GM19043 (cell line): ENCODE measurements at regions not wholly inside any gene's neighbourhood (a gene's known extent, or its start where the extent isn't known, plus 50 kb on each side); places are given as distances from the start of the nearest gene placed in this dataset.

Experiments used
- ATAC-seq: cut with Tn5 transposase; IDR thresholded peaks from one replicate; pipeline ENCODE4 v1.9.1; 2021; ENCODE audit warnings: low read depth; ENCODE audit not compliant: unreplicated experiment

- no peak for ATAC-seq
Observed at GRCh38 chr10:83153714-83154113, 985.6 kb upstream of the GHITM start.

DNA sequence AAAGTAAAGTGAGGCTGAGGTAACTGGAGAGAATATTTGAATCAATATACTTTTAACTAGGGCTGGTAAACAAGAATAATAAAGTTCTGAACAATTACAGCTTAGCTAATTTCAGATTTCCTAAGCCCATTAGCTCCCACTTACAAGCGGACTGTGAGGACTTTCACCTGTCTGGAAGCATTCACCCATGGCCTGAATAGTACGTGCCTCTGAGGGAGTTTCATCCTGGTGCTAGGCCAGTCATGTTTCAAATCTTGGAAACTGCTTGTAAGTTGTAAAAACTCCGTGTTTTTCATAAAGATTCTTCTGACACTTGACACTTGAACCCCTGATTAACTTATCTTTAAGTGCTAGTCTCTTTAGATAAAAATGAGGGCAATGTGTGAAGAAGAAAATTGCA, 975.2 kb upstream of the GHITM start:
- ATAC-seq = no peak

DNA sequence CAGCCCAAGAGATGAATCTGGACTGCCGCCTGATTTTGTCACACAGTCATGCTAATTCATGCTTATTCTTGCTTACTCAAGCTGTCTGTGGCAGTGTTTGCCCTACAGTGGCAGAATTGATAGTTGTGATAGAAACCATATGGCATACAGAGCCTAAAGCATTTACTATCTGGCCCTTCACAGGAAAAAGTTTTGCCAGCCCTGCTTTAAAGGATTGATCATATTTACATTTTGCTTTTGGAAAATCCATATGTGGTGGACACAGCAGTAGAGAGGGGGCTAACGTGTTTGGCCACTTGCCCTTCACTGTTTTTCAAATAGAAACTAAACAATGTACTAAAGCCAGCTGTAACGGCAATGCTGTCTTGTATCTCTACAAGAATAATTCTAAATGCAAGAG, 974.0 kb upstream of the GHITM start:
- ATAC-seq = no peak

DNA sequence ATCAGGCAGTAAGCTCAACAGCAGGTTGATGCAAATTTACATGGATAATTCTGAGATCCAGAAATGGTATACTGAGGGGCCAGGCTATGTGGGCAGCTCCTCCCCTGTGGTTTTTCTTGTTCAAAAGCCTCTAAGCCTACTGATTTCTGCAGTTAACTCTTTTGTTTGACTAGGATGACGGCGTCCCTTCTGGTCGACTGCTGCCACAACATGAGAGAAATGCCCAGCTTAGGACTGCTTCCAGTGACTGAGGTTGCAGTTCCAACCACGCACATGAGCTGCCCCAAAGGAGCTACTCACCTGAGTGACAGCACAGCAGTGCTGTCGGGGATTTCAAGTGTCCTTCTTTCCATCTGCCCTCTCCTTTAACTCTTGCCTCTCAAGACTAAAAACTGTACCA, 973.0 kb upstream of the GHITM start:
- no peak for ATAC-seq

DNA sequence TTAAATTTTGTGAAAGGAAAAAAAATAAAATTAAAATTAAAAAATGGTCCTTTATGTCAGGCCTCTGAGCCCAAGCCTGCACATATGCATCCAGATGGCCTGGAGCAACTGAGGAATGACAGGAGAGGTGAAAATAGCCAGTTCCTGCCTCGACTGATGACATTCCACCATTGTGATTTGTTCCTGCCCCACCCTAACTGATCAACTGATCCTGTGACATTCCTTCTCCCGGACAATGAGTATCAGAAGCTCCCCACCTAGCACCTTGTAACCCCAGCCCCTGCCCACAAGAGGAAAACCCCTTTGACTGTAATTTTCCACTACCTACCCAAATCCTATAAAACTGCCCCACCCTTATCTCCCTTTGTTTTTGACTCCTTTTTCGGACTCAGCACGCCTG, 972.2 kb upstream of the GHITM start:
- ATAC-seq = no peak

GRCh38 chr10:83176901-83177300, 962.4 kb upstream of the GHITM start:
- no peak for ATAC-seq

DNA sequence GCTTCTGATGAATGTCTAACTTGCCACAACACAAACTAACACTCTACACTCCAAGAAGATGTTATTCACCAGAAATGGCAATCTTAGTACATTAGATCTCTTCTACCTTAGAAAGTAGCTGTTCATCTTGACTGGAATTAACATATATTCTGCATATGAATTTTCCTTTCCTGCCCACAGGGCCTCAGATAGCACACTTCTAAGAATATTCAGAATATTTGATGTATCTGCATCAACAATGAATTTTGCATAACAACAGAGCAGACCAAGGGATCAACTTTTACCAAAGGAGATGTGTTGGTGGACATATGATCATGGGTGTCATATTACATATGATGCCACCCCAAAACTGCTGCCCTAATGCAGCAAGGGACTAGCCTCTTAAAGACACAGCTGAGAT, 960.8 kb upstream of the GHITM start:
- ATAC-seq = no peak

- no peak for ATAC-seq
Observed at GRCh38 chr10:83179371-83179770, 959.9 kb upstream of the GHITM start.

DNA sequence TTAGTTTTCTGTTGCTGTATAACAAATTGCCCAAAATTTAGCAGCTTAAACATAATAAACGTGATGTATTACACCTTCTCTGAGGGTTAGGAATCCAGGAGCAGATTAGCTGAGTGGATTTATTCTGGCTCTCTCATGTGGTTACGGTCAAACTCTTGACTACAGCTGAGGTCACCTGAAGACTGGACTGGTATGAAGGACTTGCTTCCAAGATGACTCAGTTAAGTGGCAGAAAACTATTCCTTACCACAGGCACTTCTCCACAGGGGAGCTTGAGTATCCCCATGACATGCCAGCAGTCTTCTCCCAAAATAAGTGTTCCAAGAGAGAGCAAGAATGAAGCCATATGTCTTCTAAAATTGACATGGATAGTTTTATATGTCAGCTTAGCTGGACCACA, 957.2 kb upstream of the GHITM start:
- ATAC-seq = no peak

GRCh38 chr10:83184641-83185040, 954.7 kb upstream of the GHITM start:
- ATAC-seq = no peak

- ATAC-seq = no peak
Observed at GRCh38 chr10:83190614-83191013, 948.7 kb upstream of the GHITM start.

DNA sequence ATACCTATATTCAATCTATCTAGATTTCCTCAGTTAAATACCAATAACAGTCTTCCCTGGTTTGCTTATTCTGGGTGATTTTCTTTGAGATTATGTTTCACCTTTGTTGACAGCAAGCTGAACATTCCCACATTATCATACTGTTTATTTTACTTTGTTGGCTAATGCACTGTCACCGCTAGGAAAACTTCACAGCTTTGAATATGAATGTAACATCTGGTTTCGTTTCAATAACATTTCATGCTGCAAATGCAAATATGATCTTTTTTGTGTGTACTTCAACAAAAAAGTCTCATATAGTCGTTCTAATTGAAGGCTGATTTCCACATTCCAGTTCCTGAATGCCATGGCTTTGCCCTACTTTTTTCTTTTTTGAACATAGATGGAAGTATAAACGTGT, 946.3 kb upstream of the GHITM start:
- no peak for ATAC-seq

GRCh38 chr10:83195021-83195420, 944.3 kb upstream of the GHITM start:
- ATAC-seq = no peak

GRCh38 chr10:83199374-83199773, 939.9 kb upstream of the GHITM start:
- ATAC-seq = no peak

GRCh38 chr10:83205861-83206260, 933.4 kb upstream of the GHITM start:
- ATAC-seq = no peak

DNA sequence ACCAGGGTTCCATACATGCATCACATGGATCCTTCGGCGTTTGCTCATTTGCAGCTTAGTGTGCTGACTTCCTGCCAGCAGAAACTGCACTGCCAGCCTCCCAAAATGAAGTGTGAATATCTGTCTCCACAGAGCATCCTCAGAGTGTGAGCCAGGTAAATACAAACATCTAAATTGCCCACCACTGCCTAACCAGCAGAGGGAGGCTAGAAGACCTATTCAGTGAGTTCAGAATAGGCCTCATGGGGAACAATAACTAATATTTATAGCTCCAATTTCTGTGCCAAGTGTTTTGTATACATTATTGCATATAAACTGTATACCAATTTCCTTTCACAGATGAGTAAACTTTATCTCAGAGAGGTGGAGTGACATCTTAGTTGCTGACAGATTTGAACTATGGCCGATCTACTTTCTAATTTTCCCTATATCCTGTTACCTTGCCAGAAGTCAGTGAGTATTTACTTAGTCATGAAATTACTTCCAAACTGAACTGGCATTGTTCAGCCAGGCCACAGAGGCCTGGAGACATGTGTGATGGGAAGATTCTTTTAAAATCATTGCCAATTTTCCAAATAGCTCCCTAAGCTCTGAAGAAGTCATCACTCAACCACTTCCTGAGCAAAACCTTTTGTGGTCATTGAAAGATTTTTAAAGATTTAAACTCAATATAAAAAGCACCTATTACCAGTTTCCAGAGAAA, 926.5 kb upstream of the GHITM start:
- ATAC-seq = no peak

- no peak for ATAC-seq
Observed at GRCh38 chr10:83214136-83214535, 925.2 kb upstream of the GHITM start.

DNA sequence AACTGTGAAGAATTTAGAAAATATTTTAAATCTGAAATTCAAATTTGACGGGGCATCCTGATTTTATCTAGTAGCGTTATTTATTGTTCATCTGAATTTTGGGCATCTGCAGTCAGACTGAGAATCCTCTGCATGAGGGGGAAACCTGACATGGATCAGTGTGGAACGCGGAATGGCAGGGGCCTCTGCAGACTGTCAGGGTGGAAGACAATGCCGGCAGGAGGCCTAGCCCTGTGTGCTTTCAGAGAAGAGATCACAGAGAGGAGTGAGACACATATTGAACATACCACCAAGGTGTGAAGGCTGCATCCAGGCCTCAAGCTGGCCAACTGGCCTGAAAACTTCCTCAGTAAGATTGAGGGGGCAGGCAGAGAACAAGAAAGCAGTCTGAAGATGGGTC, 921.1 kb upstream of the GHITM start:
- ATAC-seq = no peak

DNA sequence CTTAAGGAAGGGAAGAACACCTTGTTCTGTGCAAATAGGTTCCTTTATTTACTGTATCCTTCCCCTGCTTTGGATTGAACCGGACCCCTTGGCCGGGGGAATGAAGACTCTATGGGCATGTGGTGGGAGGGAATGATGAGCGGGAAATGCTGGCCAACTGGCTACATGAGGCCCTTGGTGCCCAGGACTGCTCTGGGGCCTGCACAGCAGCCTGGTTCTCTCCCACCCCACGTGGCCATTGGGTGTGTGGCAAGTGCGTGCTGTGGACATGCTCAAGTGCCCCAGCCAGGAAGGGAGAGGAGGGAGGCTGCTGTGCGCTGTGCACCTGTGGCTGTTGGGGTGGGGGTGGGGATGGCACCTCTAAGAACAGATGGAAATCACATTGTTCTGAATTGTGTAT, 917.0 kb upstream of the GHITM start:
- ATAC-seq = no peak

DNA sequence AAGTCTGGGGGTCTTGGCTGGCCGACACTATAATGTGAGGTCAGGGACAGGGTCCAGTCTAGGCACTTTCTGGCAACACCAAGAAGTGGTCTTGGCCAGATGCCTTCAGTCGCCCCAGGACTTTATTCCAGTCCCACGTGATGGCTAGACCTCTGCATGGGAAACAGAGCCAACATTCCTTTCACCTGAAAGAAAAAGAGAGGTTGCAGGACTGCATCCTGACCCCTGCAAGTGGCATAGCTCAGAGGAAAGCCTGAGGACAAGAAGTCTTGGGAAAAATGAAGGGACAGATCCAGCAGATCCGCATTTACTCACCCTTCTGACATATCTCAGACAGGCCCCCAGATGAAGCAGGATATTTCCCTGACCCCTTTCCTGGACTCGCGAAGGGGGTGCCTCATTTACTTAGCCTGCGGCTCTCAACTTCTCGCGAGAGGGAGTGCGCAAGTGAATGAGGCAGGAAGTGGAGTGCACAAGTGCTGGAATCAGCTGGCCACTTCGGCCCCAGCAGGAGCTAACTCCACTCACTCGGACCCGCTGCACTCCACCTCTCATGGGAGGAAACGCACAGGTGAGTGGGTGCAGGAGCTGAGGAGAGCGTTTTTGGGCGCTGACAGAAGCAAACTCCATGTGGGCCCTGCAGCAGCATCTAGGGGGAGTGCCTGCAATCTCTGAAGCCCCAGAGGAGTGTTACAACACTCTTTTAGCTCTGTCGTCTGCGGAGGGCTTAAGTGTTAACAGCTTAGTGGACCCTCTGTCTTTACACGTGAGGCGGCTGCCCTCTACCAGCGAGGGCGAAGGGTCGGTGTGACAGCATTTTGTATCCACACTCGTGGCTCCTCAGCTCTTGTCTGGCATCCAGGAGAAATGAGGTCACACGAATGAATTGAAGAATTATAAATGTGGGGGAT, 916.2 kb upstream of the GHITM start:
- ATAC-seq = no peak

DNA sequence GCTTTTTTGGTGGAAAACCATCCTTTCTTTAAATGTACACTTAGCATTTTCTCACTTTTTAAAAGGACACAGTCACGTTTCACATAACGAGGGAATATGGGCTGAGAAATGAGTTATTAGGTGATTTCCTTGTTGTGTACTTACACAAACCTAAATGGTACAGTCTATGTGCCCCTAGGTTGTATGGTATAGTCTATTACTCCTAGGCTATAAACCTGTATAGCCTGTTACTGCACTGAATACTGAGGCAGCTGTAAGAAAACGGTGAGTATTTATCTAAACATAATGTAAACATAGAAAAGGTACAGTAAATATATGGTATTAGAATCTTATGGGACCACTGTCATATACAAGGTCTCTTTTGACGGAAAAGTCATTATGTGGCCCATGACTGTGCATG, 913.5 kb upstream of the GHITM start:
- no peak for ATAC-seq

DNA sequence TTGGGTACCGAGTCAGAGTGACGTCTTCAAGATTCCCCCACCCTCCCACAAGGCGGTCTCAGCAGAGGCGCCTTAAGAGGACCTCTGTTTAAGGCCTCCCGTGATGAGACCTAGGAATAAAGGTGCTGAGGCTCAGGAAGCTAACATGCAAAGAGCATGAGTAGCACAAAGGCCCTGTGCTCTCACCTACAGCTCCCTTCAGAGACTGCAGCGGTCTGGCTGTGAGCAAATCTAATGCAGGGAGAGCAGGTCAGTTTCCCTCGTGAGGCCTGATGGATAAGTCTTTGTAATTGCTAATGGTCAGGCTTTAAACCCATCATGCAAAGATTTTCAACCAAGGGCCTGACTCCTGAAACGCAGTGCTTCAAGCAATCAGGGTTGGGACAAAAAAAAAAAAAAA, 909.3 kb upstream of the GHITM start:
- ATAC-seq = no peak
